Tibial nerve (tissue), 4 donors: ENCODE measurements at regions not wholly inside any gene's neighbourhood (a gene's known extent, or its start where the extent isn't known, plus 50 kb on each side); places are given as distances from the start of the nearest gene placed in this dataset.

Experiments used
- DNase-seq, 2 donors: peaks; one replicate each; pipeline ENCODE4 v3.0.0-alpha.2; 2019; ENCODE audit warnings: low spot score in 2 of 2
- H3K27ac ChIP-seq, 4 donors: fragments of 200-600 bp; sonication (generic) in 3 of 4; one replicate each; pipeline ENCODE4 v1.5.1; 2017 to 2019; ENCODE audit warnings: mild to moderate bottlenecking in 1 of 4
- H3K27me3 ChIP-seq, 2 donors: fragments of 200-600 bp; sonication (generic) in 1 of 2; one replicate each; pipeline versions ENCODE4 v1.5.1 to v1.6.0; 2017 to 2019
- H3K36me3 ChIP-seq, 3 donors: fragments of 200-600 bp; sonication (generic); one replicate each; pipeline ENCODE4 v1.5.1; 2018 to 2019
- H3K4me1 ChIP-seq, 4 donors: fragments of 200-600 bp; sonication (generic) in 3 of 4; one replicate each; pipeline ENCODE4 v1.5.1; 2017 to 2019
- H3K4me3 ChIP-seq, 4 donors: fragments of 200-600 bp; sonication (generic) in 3 of 4; one replicate each; pipeline ENCODE4 v1.5.1; 2017 to 2019; ENCODE audit warnings: mild to moderate bottlenecking in 1 of 4, moderate library complexity in 1 of 4
- H3K9me3 ChIP-seq, 4 donors: fragments of 200-600 bp; sonication (generic) in 3 of 4; one replicate each; pipeline ENCODE4 v1.5.1; 2017 to 2019
- CTCF ChIP-seq, 5 experiments: fragments of 200-600 bp in 3 of 5; fragments of 450-650 bp in 2 of 5; sonication (generic) in 3 of 5; IDR thresholded peaks; one replicate each; pipeline ENCODE4 v1.5.1; 2016 to 2019; ENCODE audit warnings: antibody characterized with exemption in 5 of 5, mild to moderate bottlenecking in 3 of 5, moderate library complexity in 2 of 5
- EP300 ChIP-seq, 2 donors: sonication (generic); formaldehyde crosslinking; IDR thresholded peaks; one replicate each; pipeline ENCODE4 v1.6.1; 2017; ENCODE audit warnings: antibody characterized with exemption in 2 of 2, mild to moderate bottlenecking in 1 of 2
- POLR2A ChIP-seq, 2 donors: fragments of 450-650 bp; IDR thresholded peaks; one replicate each; pipeline ENCODE4 v1.6.1; 2017; ENCODE audit warnings: antibody characterized with exemption in 2 of 2, mild to moderate bottlenecking in 2 of 2, moderate library complexity in 2 of 2
- WGBS, 2 donors: methylation state at CpG; one replicate each; pipeline ENCODE4 v1.1.5; 2018; 5-methylcytosine and 5-hydroxymethylcytosine counted together

GRCh38 chr21:41605934-41606285 lies 98.0 kb upstream of the TMPRSS2 start:
- peaks cover 0 to 5% (median 0%) of the 10 kb centered on the region in 4 donors for H3K4me1 ChIP-seq
- 96% methylated on average over 10 of the region's 10 CpGs for WGBS, 2 donors
- TF ChIP-seq POLR2A (IDR thresholded peaks at IDR 0.05) (no peak), CTCF (IDR thresholded peaks at IDR 0.05) (no peak), EP300 (IDR thresholded peaks at IDR 0.05) (no peak)

GRCh38 chr21:41605178-41605933 lies 97.4 kb upstream of the TMPRSS2 start:
- H3K27me3 ChIP-seq: no peaks in the 10 kb centered on the region
- no peak for DNase-seq
- no peak for TF ChIP-seq POLR2A (IDR thresholded peaks at IDR 0.05)
- no peak for TF ChIP-seq CTCF (IDR thresholded peaks at IDR 0.05)
- no peak for TF ChIP-seq EP300 (IDR thresholded peaks at IDR 0.05)
- H3K4me3 ChIP-seq: no peak overlapping the region
- H3K36me3 ChIP-seq: no peaks in the 10 kb centered on the region
- no peaks in the 10 kb centered on the region for H3K9me3 ChIP-seq
- H3K4me1 ChIP-seq: peaks cover 0 to 5% (median 0%) of the 10 kb centered on the region in 4 donors
- H3K27ac ChIP-seq: no peak overlapping the region
- WGBS, 2 donors: 82 to 90% methylated on average over 11 to 20 of the region's 20 CpGs

More at GRCh38 chr21:41605934-41606285, 98.0 kb upstream of the TMPRSS2 start:
- Histone ChIP-seq H3K36me3 (no peaks in the 10 kb centered on the region), H3K9me3 (no peaks in the 10 kb centered on the region), H3K27ac (no peak overlapping the region), H3K4me3 (no peak overlapping the region), H3K27me3 (no peaks in the 10 kb centered on the region)
- DNase-seq: no peak

- 80 to 84% methylated on average over 12 of the region's 12 CpGs for WGBS, 2 donors
- TF ChIP-seq POLR2A (IDR thresholded peaks at IDR 0.05): no peak
- TF ChIP-seq CTCF (IDR thresholded peaks at IDR 0.05): no peak
- TF ChIP-seq EP300 (IDR thresholded peaks at IDR 0.05): no peak
- no peak overlapping the region for H3K27ac ChIP-seq
- H3K27me3 ChIP-seq: no peaks in the 10 kb centered on the region
- no peaks in the 10 kb centered on the region for H3K36me3 ChIP-seq
- no peak overlapping the region for H3K4me3 ChIP-seq
- DNase-seq: no peak
- no peaks in the 10 kb centered on the region for H3K9me3 ChIP-seq
- peaks cover 0 to 5% (median 0%) of the 10 kb centered on the region in 4 donors for H3K4me1 ChIP-seq
Measured at GRCh38 chr21:41604583-41605041, 96.7 kb upstream of the TMPRSS2 start.

- no peak overlapping the region for H3K27ac ChIP-seq
- no peaks in the 10 kb centered on the region for H3K9me3 ChIP-seq
- H3K4me3 ChIP-seq: no peak overlapping the region
- H3K27me3 ChIP-seq: no peaks in the 10 kb centered on the region
- peaks cover 0 to 5% (median 0%) of the 10 kb centered on the region in 4 donors for H3K4me1 ChIP-seq
- TF ChIP-seq CTCF (IDR thresholded peaks at IDR 0.05) (no peak), POLR2A (IDR thresholded peaks at IDR 0.05) (no peak), EP300 (IDR thresholded peaks at IDR 0.05) (no peak)
- H3K36me3 ChIP-seq: no peaks in the 10 kb centered on the region
- 61 to 64% methylated on average over 8 of the region's 8 CpGs for WGBS, 2 donors
- DNase-seq: no peak
Measured at GRCh38 chr21:41603476-41603875, 95.5 kb upstream of the TMPRSS2 start.

- H3K36me3 ChIP-seq: no peaks in the 10 kb centered on the region
- no peak for DNase-seq
- WGBS, 2 donors: 69 to 71% methylated on average over 14 of the region's 14 CpGs
- no peak overlapping the region for H3K4me3 ChIP-seq
- H3K4me1 ChIP-seq: peaks cover 0 to 5% (median 0%) of the 10 kb centered on the region in 4 donors
- H3K9me3 ChIP-seq: no peaks in the 10 kb centered on the region
- H3K27me3 ChIP-seq: no peaks in the 10 kb centered on the region
- H3K27ac ChIP-seq: no peak overlapping the region
- TF ChIP-seq CTCF (IDR thresholded peaks at IDR 0.05): no peak
- TF ChIP-seq EP300 (IDR thresholded peaks at IDR 0.05): no peak
- TF ChIP-seq POLR2A (IDR thresholded peaks at IDR 0.05): no peak
Measured at GRCh38 chr21:41602531-41602930, 94.6 kb upstream of the TMPRSS2 start.
